HG03460 (cell line): ENCODE measurements at regions not wholly inside any gene's neighbourhood (a gene's known extent, or its start where the extent isn't known, plus 50 kb on each side); places are given as distances from the start of the nearest gene placed in this dataset.
"Not testable (repeated sequence)": the region's sequence is repeated elsewhere in the genome, so short reads cannot be mapped to it uniquely, and the experiment has no call there.

ENCODE experiments used
- ATAC-seq: cut with Tn5 transposase; IDR thresholded peaks from one replicate; pipeline ENCODE4 v1.9.1; 2021; ENCODE audit not compliant: unreplicated experiment

- ATAC-seq: no peak
Measured at GRCh38 chr3:25944329-25944728, 154.4 kb downstream of the OXSM start.

GRCh38 chr3:25945366-25945765 lies 155.5 kb downstream of the OXSM start:
- no peak for ATAC-seq

- no peak for ATAC-seq
Measured at GRCh38 chr3:25945836-25946235, 155.9 kb downstream of the OXSM start.

GRCh38 chr3:25952133-25952532 lies 162.2 kb downstream of the OXSM start:
- no peak for ATAC-seq

GRCh38 chr3:25957026-25957425 lies 167.1 kb downstream of the OXSM start:
- ATAC-seq: no peak

- ATAC-seq: no peak
Measured at GRCh38 chr3:25960776-25961175, 170.9 kb downstream of the OXSM start.

- ATAC-seq: no peak
Measured at GRCh38 chr3:25962255-25962654, 172.4 kb downstream of the OXSM start.

GRCh38 chr3:25964141-25964540 lies 174.3 kb downstream of the OXSM start:
- ATAC-seq: no peak

- ATAC-seq: no peak
Measured at GRCh38 chr3:25967385-25967784, 177.5 kb downstream of the OXSM start.

- no peak for ATAC-seq
Measured at GRCh38 chr3:25971736-25972135, 181.8 kb downstream of the OXSM start.

- no peak for ATAC-seq
Measured at GRCh38 chr3:25973122-25973521, 183.2 kb downstream of the OXSM start.

GRCh38 chr3:25982756-25983155 lies 192.9 kb downstream of the OXSM start:
- no peak for ATAC-seq

- no peak for ATAC-seq
Measured at GRCh38 chr3:25985621-25986020, 195.7 kb downstream of the OXSM start.

GRCh38 chr3:25992606-25993005 lies 202.7 kb downstream of the OXSM start:
- no peak for ATAC-seq

GRCh38 chr3:26004172-26004571 lies 214.3 kb downstream of the OXSM start:
- no peak for ATAC-seq

- no peak for ATAC-seq
Measured at GRCh38 chr3:26011276-26011675, 221.4 kb downstream of the OXSM start.

GRCh38 chr3:26012241-26012745 lies 222.4 kb downstream of the OXSM start:
- no peak for ATAC-seq

- ATAC-seq: no peak
Measured at GRCh38 chr3:26015752-26016151, 225.9 kb downstream of the OXSM start.

GRCh38 chr3:26018889-26019288 lies 229.0 kb downstream of the OXSM start:
- ATAC-seq: no peak

GRCh38 chr3:26024206-26024605 lies 234.3 kb downstream of the OXSM start:
- not testable (repeated sequence) for ATAC-seq

GRCh38 chr3:26029321-26029720 lies 239.4 kb downstream of the OXSM start:
- no peak for ATAC-seq

- ATAC-seq: not testable (repeated sequence)
Measured at GRCh38 chr3:26042126-26042525, 252.2 kb downstream of the OXSM start.

GRCh38 chr3:26049951-26050350 lies 260.1 kb downstream of the OXSM start:
- ATAC-seq: no peak

GRCh38 chr3:26050776-26051175 lies 260.9 kb downstream of the OXSM start:
- no peak for ATAC-seq
